ENCODE measurements at regions not wholly inside any gene's neighbourhood (a gene's known extent, or its start where the extent isn't known, plus 50 kb on each side); places are given as distances from the start of the nearest gene placed in this dataset.

DNA sequence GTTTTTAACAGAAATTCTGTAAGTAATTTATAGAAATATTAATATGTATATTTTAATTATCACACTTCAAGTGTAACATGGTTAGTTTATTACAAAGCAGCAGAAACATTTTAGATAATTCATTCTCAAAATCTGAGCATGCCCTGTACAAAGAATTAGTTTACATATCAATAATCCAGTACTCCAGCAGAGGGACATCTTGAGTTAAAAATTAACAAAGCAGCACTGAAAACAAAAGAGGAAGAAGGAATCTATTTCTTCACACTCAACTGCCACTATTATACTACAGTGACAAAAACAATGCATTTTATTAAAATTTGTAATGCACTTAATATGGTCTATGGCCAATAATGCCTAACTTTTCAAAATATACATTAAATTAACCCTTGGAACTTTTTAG is 179.1 kb upstream of the KLHL4 start:
- H3K4me3 ChIP-seq (ENCODE audit: low read depth, low read length): no peak overlapping the region
- TF ChIP-seq, protein P1, sequence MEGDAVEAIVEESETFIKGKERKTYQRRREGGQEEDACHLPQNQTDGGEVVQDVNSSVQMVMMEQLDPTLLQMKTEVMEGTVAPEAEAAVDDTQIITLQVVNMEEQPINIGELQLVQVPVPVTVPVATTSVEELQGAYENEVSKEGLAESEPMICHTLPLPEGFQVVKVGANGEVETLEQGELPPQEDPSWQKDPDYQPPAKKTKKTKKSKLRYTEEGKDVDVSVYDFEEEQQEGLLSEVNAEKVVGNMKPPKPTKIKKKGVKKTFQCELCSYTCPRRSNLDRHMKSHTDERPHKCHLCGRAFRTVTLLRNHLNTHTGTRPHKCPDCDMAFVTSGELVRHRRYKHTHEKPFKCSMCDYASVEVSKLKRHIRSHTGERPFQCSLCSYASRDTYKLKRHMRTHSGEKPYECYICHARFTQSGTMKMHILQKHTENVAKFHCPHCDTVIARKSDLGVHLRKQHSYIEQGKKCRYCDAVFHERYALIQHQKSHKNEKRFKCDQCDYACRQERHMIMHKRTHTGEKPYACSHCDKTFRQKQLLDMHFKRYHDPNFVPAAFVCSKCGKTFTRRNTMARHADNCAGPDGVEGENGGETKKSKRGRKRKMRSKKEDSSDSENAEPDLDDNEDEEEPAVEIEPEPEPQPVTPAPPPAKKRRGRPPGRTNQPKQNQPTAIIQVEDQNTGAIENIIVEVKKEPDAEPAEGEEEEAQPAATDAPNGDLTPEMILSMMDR (IDR thresholded peaks at IDR 0.05; ENCODE audit: insufficient read depth, low read length): peak; percentile 33
- peak; percentile 42 for DNase-seq (ENCODE audit: low read depth)

DNA sequence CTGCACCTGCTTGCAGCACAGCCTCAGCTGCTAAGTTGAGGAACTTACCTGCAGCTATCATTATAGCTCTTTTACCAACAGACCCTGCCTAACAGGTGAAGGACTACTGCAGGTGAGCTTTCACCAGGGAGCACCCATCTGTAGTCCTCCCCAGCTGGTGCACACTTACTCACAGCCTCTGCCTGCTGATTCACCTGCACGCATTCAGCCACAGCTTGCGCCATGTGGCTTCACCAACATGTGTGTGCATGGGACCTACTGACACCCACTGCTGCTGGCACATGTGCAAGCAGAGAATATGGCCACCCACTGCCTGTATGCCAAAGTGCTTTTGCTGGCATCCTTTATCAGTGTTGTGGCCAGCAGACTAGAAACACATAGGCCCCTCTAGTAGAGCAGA is 146.7 kb upstream of the KLHL4 start:
- DNase-seq (ENCODE audit: low read depth): no peak
- H3K4me3 ChIP-seq (ENCODE audit: low read depth, low read length): no peak overlapping the region
- TF ChIP-seq, protein P1 (IDR thresholded peaks at IDR 0.05; ENCODE audit: insufficient read depth, low read length): no peak

DNA sequence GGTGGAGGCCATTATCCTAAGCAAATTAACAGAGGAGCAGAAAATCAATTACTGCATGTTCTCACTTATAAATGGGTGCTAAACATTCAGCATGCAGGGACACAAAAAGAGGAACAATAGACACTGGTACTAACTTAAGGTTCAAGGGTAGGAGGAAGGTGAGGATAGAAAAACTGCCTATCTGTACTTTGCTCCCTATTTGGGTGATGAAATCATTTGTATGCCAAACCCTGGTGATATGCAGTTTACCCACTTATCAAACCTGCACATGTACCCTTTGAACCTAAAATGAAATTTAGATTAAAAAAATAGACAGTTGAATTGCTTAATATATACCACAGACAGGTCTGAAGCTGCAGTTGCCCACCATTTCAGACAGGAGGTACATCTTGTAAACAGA is 143.3 kb upstream of the KLHL4 start:
- TF ChIP-seq, protein P1 (IDR thresholded peaks at IDR 0.05; ENCODE audit: insufficient read depth, low read length): no peak
- H3K4me3 ChIP-seq (ENCODE audit: low read depth, low read length): no peak overlapping the region

DNA sequence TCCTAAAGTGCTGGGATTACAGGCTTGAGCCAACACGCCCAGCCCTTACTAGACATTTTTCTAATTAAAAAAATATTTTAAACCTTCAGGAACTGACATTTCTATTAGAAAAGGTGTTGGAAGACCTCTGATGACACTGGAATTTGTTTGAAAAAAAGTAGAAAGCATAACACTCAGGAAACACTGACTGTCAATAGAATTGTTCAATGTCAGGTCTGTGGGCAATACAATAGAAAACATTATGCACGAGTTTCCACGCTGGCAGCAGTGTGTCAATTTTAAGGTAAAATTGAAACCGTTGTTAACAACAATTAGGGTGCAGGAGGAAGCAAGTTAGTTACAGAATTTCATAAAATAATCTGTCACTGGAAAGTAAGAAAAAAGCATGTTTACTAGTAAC is 140.7 kb upstream of the KLHL4 start:
- no peak overlapping the region for H3K4me3 ChIP-seq (ENCODE audit: low read depth, low read length)
- TF ChIP-seq, protein P1 (IDR thresholded peaks at IDR 0.05; ENCODE audit: insufficient read depth, low read length): no peak
- DNase-seq (ENCODE audit: low read depth): no peak

More for the DNA sequence above, 143.3 kb upstream of the KLHL4 start:
- DNase-seq (ENCODE audit: low read depth): no peak

DNA sequence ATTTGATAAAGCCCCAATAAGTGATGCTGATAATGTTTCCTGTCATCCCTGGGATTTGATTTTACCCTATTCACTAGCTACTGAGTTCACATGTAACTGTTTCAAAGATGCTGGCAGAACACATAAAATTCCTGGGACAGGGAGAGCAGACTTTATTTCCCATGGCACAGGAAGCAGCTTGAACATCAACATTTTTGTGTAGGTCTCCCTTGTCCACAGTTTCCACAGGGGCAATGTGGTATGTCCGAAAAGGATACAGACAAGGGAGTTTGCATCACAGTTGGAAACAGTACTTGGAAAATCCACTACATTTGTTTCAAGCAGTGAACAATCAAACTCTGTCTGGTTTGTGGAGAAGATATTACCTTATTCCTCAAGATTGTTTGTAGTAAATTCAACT is 129.2 kb upstream of the KLHL4 start:
- no peak for DNase-seq (ENCODE audit: low read depth)
- TF ChIP-seq, protein P1 (IDR thresholded peaks at IDR 0.05; ENCODE audit: insufficient read depth, low read length): no peak
- no peak overlapping the region for H3K4me3 ChIP-seq (ENCODE audit: low read depth, low read length)

DNA sequence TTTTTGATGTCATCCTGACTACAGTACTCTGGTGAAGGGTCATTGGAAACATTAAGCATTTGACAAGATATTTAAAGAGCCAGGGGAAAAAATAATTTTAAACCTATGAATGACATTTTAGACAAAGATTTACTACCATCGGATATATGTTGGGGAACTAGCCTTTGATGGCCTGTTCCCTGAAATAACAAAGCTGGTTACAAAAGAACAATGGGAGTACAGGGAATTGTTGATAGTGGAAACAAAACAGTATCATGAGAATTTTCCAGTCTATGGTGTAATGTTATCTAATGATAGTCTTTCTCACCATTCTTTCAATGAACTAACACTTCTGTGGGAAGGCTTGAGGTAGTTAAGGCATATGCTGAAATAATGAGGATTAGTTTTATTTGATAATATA is 125.9 kb upstream of the KLHL4 start:
- TF ChIP-seq, protein P1 (IDR thresholded peaks at IDR 0.05; ENCODE audit: insufficient read depth, low read length): no peak
- no peak for DNase-seq (ENCODE audit: low read depth)
- H3K4me3 ChIP-seq (ENCODE audit: low read depth, low read length): no peak overlapping the region

DNA sequence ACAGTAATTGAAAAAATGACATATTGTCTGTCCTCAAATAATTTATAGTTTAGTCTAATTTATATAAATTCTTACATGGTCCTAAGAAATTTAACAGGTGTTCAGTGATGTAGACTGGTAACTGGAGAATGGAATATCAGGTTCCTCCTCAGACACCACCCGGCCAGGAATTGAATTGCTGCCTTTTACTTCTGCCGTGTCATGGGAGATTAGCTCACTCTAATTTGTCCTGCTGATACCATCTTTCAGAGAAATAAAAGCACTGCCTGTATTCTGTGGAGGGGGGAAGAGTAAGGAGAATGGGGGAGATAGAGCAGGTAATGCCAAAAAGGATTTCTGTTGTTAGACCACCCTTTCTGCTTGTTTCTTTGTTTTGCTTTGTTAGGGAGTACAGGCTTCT is 125.2 kb upstream of the KLHL4 start:
- DNase-seq (ENCODE audit: low read depth): no peak
- H3K4me3 ChIP-seq (ENCODE audit: low read depth, low read length): no peak overlapping the region
- TF ChIP-seq, protein P1 (IDR thresholded peaks at IDR 0.05; ENCODE audit: insufficient read depth, low read length): no peak

Data from fibroblast of the aortic adventitia (primary cell).